HEK293 (cell line): ENCODE measurements at regions not wholly inside any gene's neighbourhood (a gene's known extent, or its start where the extent isn't known, plus 50 kb on each side); places are given as distances from the start of the nearest gene placed in this dataset.

Experiments used
- CTCF ChIA-PET: fragments of 350-600 bp; formaldehyde crosslinking; extraction: SDS; loops from one replicate; lab custom pipeline; 2021; ENCODE audit warnings: antibody characterized with exemption; lab: Yijun Ruan, JAX
- POLR2A ChIA-PET: fragments of 300-600 bp; formaldehyde crosslinking; extraction: SDS; loops from one replicate; lab custom pipeline; 2020; ENCODE audit warnings: antibody characterized with exemption, inconsistent platforms; lab: Yijun Ruan, JAX
- H3K27ac ChIP-seq: fragments of 200-500 bp; sonication (Bioruptor generic); 2 replicates; pipeline ENCODE4 v1.5.1; 2014; ENCODE audit warnings: low read depth, low read length, control low read depth, inconsistent platforms; ENCODE audit errors: extremely low read depth
- H3K36me3 ChIP-seq, 2 experiments: fragments of 200-500 bp in 1 of 2; sonication (Bioruptor generic) in 1 of 2; 1 replicate in 1 of 2; 2 replicates in 1 of 2; pipeline ENCODE4 v1.5.1; 2014 to 2017; ENCODE audit warnings: inconsistent platforms in 2 of 2, low read length in 2 of 2; ENCODE audit not compliant: control insufficient read depth in 2 of 2, insufficient read depth in 1 of 2
- H3K4me1 ChIP-seq: fragments of 200-500 bp; sonication (Bioruptor generic); 2 replicates; pipeline ENCODE4 v1.5.1; 2014; ENCODE audit warnings: mild to moderate bottlenecking, low read length, inconsistent platforms; ENCODE audit not compliant: control insufficient read depth, insufficient read depth
- H3K4me3 ChIP-seq: 2 replicates; pipeline ENCODE4 v1.5.1; 2011; ENCODE audit warnings: low read depth, mild to moderate bottlenecking, control low read depth, low read length, moderate library complexity
- H3K9me3 ChIP-seq: fragments of 200-500 bp; sonication (Bioruptor generic); 2 replicates; pipeline ENCODE4 v1.5.1; 2014; ENCODE audit warnings: low read depth, low read length, inconsistent platforms; ENCODE audit not compliant: control insufficient read depth, insufficient read depth
- YY2 ChIP-seq: fragments of 450-650 bp; formaldehyde crosslinking; IDR thresholded peaks from 2 replicates; pipeline ENCODE4 v1.5.1; 2016; ENCODE audit warnings: missing biosample characterization, missing genetic modification characterization
- ZBTB1 ChIP-seq: fragments of 450-650 bp; formaldehyde crosslinking; IDR thresholded peaks from 2 replicates; pipeline ENCODE4 v1.5.1; 2016; ENCODE audit warnings: missing biosample characterization, missing genetic modification characterization
- ZBTB48 ChIP-seq: fragments of 450-650 bp; formaldehyde crosslinking; IDR thresholded peaks from 2 replicates; pipeline ENCODE4 v1.5.1; 2016; ENCODE audit warnings: missing biosample characterization, missing genetic modification characterization
- ZEB2 ChIP-seq: fragments of 450-650 bp; formaldehyde crosslinking; IDR thresholded peaks from 2 replicates; pipeline ENCODE4 v1.5.1; 2016; ENCODE audit warnings: missing biosample characterization, missing genetic modification characterization
- ZNF10 ChIP-seq: fragments of 450-650 bp; formaldehyde crosslinking; IDR thresholded peaks from 2 replicates; pipeline ENCODE4 v1.5.1; 2017; ENCODE audit warnings: missing biosample characterization, missing genetic modification characterization
- ZNF211 ChIP-seq: fragments of 450-650 bp; formaldehyde crosslinking; IDR thresholded peaks from 2 replicates; pipeline ENCODE4 v1.5.1; 2016; ENCODE audit warnings: low read depth, missing biosample characterization, missing genetic modification characterization
- ZNF214 ChIP-seq: fragments of 450-650 bp; formaldehyde crosslinking; IDR thresholded peaks from 2 replicates; pipeline ENCODE4 v1.5.1; 2017; ENCODE audit warnings: missing biosample characterization, mild to moderate bottlenecking, missing genetic modification characterization, borderline replicate concordance
- ZNF311 ChIP-seq: fragments of 450-650 bp; formaldehyde crosslinking; IDR thresholded peaks from 2 replicates; pipeline ENCODE4 v1.5.1; 2017; ENCODE audit warnings: missing biosample characterization, missing genetic modification characterization, borderline replicate concordance
- ZNF324 ChIP-seq: fragments of 450-650 bp; formaldehyde crosslinking; IDR thresholded peaks from 2 replicates; pipeline ENCODE4 v1.5.1; 2016; ENCODE audit warnings: missing biosample characterization, missing genetic modification characterization
- ZNF350 ChIP-seq: fragments of 450-650 bp; formaldehyde crosslinking; IDR thresholded peaks from 2 replicates; pipeline ENCODE4 v1.5.0; 2017; ENCODE audit warnings: missing biosample characterization, mild to moderate bottlenecking, missing genetic modification characterization
- ZNF426 ChIP-seq: fragments of 450-650 bp; formaldehyde crosslinking; IDR thresholded peaks from 2 replicates; pipeline ENCODE4 v1.5.1; 2017; ENCODE audit warnings: missing biosample characterization, missing genetic modification characterization, mild to moderate bottlenecking, inconsistent platforms, moderate library complexity
- ZNF558 ChIP-seq: fragments of 450-650 bp; formaldehyde crosslinking; IDR thresholded peaks from 2 replicates; pipeline ENCODE4 v1.5.1; 2016; ENCODE audit warnings: missing biosample characterization, missing genetic modification characterization
- ZNF560 ChIP-seq: fragments of 450-650 bp; formaldehyde crosslinking; IDR thresholded peaks from 2 replicates; pipeline ENCODE4 v1.5.1; 2017; ENCODE audit warnings: missing biosample characterization, missing genetic modification characterization, borderline replicate concordance
- ZNF785 ChIP-seq: fragments of 450-650 bp; formaldehyde crosslinking; IDR thresholded peaks from 2 replicates; pipeline ENCODE4 v1.5.1; 2016; ENCODE audit warnings: missing biosample characterization, missing genetic modification characterization
- ZNF843 ChIP-seq: fragments of 450-650 bp; formaldehyde crosslinking; IDR thresholded peaks from 2 replicates; pipeline ENCODE4 v1.5.1; 2016; ENCODE audit warnings: missing biosample characterization, missing genetic modification characterization
- TF ChIP-seq, protein P1 (sequence below): fragments of 450-650 bp; formaldehyde crosslinking; IDR thresholded peaks from 2 replicates; pipeline ENCODE4 v1.5.1; 2016; ENCODE audit warnings: missing biosample characterization, missing genetic modification characterization
- TF ChIP-seq, protein P2 (sequence below): fragments of 450-650 bp; formaldehyde crosslinking; conservative IDR thresholded peaks from 2 replicates; pipeline ENCODE4 v1.5.1; 2016; ENCODE audit warnings: low read depth, missing biosample characterization, missing genetic modification characterization
- TF ChIP-seq, protein P3 (sequence below): fragments of 450-650 bp; formaldehyde crosslinking; IDR thresholded peaks from 2 replicates; pipeline ENCODE4 v1.5.1; 2016; ENCODE audit warnings: missing biosample characterization, missing genetic modification characterization, borderline replicate concordance
- TF ChIP-seq, protein P4 (sequence below): fragments of 450-650 bp; IDR thresholded peaks from 2 replicates; pipeline ENCODE4 v1.5.1; 2018; ENCODE audit warnings: missing biosample characterization, mild to moderate bottlenecking, missing genetic modification characterization
- TF ChIP-seq, protein P5 (sequence below): fragments of 450-650 bp; formaldehyde crosslinking; IDR thresholded peaks from 2 replicates; pipeline ENCODE4 v1.5.1; 2016; ENCODE audit warnings: missing biosample characterization, missing genetic modification characterization
- TF ChIP-seq, protein P6 (sequence below): fragments of 450-650 bp; formaldehyde crosslinking; IDR thresholded peaks from 2 replicates; pipeline ENCODE4 v1.5.1; 2017; ENCODE audit warnings: missing biosample characterization, missing genetic modification characterization

DNA sequence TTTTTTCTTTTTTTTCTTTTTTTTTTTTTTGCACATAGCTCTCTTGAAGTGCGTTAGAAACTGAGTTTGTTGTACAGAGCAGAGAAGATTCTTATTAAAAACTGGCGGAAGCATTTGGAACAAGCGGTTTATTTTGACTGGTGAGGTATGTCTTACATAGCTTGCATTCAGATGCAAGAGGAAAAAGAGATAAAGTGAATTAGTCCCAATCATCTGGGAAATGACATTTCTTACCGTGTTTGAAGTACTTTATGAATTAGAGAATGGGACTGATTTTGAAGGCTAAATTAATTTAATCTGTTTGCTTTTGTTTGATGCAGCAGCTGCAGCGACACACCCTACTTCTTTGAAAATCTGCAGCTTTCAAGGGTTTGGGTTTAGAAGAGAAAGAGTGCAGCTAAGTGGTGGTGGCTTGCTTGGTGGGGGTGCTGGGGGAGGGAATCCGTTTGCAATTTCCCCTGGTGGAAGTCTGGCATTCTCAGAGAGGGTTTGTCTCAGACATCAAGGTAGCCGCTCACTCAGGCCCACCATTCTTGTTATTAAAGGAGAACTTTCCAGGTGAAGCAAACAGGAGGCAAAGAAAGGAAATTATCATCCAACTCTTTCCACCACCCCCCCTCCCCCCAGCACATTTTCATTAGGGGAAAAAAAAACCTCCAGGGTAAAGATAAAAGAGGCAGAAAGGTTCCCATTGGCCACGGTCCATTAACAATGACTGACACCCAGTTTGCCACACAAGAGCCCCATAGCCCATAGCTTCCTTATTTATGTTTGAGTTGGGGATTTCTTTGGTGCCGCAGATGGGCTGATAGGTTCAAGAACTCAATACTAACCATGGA lies 231.7 kb downstream of the SKIDA1 start (continued):
- TF ChIP-seq, protein P1, sequence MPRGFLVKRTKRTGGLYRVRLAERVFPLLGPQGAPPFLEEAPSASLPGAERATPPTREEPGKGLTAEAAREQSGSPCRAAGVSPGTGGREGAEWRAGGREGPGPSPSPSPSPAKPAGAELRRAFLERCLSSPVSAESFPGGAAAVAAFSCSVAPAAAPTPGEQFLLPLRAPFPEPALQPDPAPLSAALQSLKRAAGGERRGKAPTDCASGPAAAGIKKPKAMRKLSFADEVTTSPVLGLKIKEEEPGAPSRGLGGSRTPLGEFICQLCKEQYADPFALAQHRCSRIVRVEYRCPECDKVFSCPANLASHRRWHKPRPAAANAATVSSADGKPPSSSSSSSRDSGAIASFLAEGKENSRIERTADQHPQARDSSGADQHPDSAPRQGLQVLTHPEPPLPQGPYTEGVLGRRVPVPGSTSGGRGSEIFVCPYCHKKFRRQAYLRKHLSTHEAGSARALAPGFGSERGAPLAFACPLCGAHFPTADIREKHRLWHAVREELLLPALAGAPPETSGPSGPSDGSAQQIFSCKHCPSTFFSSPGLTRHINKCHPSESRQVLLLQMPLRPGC (tag by site-specific recombination): no peak
- TF ChIP-seq ZNF558 (tag by site-specific recombination): no peak
- TF ChIP-seq ZBTB1: no peak
- TF ChIP-seq ZNF311 (tag by site-specific recombination): no peak
- no peak for TF ChIP-seq ZNF785 (tag by site-specific recombination)
- TF ChIP-seq, protein P2, sequence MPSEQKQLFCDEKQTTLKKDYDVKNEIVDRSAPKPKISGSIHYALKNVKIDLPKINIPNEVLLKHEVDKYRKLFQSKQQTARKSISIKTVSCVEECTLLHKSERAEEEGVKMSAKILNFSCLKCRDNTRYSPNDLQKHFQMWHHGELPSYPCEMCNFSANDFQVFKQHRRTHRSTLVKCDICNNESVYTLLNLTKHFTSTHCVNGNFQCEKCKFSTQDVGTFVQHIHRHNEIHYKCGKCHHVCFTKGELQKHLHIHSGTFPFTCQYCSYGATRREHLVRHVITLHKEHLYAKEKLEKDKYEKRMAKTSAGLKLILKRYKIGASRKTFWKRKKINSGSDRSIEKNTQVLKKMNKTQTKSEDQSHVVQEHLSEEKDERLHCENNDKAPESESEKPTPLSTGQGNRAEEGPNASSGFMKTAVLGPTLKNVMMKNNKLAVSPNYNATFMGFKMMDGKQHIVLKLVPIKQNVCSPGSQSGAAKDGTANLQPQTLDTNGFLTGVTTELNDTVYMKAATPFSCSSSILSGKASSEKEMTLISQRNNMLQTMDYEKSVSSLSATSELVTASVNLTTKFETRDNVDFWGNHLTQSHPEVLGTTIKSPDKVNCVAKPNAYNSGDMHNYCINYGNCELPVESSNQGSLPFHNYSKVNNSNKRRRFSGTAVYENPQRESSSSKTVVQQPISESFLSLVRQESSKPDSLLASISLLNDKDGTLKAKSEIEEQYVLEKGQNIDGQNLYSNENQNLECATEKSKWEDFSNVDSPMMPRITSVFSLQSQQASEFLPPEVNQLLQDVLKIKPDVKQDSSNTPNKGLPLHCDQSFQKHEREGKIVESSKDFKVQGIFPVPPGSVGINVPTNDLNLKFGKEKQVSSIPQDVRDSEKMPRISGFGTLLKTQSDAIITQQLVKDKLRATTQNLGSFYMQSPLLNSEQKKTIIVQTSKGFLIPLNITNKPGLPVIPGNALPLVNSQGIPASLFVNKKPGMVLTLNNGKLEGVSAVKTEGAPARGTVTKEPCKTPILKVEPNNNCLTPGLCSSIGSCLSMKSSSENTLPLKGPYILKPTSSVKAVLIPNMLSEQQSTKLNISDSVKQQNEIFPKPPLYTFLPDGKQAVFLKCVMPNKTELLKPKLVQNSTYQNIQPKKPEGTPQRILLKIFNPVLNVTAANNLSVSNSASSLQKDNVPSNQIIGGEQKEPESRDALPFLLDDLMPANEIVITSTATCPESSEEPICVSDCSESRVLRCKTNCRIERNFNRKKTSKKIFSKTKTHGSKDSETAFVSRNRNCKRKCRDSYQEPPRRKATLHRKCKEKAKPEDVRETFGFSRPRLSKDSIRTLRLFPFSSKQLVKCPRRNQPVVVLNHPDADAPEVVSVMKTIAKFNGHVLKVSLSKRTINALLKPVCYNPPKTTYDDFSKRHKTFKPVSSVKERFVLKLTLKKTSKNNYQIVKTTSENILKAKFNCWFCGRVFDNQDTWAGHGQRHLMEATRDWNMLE: no peak
- TF ChIP-seq ZNF214 (tag by site-specific recombination): no peak
- TF ChIP-seq, protein P3, sequence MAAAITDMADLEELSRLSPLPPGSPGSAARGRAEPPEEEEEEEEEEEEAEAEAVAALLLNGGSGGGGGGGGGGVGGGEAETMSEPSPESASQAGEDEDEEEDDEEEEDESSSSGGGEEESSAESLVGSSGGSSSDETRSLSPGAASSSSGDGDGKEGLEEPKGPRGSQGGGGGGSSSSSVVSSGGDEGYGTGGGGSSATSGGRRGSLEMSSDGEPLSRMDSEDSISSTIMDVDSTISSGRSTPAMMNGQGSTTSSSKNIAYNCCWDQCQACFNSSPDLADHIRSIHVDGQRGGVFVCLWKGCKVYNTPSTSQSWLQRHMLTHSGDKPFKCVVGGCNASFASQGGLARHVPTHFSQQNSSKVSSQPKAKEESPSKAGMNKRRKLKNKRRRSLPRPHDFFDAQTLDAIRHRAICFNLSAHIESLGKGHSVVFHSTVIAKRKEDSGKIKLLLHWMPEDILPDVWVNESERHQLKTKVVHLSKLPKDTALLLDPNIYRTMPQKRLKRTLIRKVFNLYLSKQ: no peak
- TF ChIP-seq ZNF426 (tag by site-specific recombination): no peak

DNA sequence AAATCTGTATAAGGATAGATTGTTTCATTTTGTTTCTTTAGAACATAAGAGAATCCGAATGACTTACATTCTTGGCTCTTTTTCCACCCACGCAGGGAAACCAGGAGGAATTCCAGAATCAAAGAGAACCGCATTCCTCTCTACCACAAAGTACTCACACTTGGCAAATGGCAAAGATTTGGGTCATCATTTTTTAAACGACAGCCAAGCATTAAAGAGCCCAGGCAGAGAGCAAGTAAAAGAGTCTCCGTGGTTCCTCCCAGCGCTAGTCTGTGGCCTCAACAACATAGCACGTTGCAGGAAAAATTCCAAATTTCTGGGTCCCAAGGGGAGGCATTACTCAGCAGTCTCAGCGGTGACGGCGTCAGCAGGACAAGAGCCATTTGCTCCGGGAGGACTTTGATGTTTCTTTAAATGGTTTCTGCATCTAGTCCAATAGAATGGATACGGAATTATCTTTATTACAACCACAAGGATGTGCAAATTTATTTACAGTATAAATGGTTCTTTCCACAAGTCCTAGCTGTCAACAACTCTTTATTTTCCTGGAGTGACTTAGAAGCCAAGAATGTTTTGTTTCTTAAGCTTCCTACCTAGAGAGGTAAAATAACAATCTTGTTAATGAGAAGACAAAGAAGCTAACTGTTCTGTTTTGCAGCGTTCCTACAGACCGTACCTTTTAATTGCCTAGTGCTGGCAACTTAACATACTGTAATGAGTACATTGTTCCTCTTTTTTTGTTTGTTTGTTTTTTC lies 232.5 kb downstream of the SKIDA1 start:
- peaks cover 16% of the 10 kb centered on the region for H3K4me1 ChIP-seq
- H3K4me3 ChIP-seq: no peak overlapping the region
- POLR2A ChIA-PET: interaction anchor here (0.5 to 0.7 kb wide), 4 partner anchors 115 to 1473 kb away, joined by 3 to 8 read pairs (median 4); partner anchors contain the start of gene SKIDA1
- H3K9me3 ChIP-seq: no peaks in the 10 kb centered on the region
- H3K27ac ChIP-seq: no peak overlapping the region; the same call in 1 of the 2 replicates
- CTCF ChIA-PET: interaction anchor here (0.6 to 3.3 kb wide), 5 partner anchors 13 to 784 kb away, joined by 3 to 11 read pairs (median 3); no protein-coding TSS in a partner anchor
- no peaks in the 10 kb centered on the region for H3K36me3 ChIP-seq
- TF ChIP-seq ZNF350 (no peak), ZBTB48 (no peak), ZNF10 (tag by site-specific recombination) (peak; percentile 89), ZNF324 (tag by site-specific recombination) (peak; percentile 25; the same call in 1 of the 2 replicates), ZEB2 (tag by site-specific recombination) (peak; percentile 76), ZNF560 (no peak), YY2 (tag by site-specific recombination) (no peak), ZNF211 (tag by site-specific recombination) (no peak), ZNF843 (tag by site-specific recombination) (peak; percentile 88)
- TF ChIP-seq, protein P4, sequence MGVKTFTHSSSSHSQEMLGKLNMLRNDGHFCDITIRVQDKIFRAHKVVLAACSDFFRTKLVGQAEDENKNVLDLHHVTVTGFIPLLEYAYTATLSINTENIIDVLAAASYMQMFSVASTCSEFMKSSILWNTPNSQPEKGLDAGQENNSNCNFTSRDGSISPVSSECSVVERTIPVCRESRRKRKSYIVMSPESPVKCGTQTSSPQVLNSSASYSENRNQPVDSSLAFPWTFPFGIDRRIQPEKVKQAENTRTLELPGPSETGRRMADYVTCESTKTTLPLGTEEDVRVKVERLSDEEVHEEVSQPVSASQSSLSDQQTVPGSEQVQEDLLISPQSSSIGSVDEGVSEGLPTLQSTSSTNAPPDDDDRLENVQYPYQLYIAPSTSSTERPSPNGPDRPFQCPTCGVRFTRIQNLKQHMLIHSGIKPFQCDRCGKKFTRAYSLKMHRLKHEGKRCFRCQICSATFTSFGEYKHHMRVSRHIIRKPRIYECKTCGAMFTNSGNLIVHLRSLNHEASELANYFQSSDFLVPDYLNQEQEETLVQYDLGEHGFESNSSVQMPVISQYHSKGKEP (tag by site-specific recombination): peak; percentile 88
- TF ChIP-seq, protein P5, sequence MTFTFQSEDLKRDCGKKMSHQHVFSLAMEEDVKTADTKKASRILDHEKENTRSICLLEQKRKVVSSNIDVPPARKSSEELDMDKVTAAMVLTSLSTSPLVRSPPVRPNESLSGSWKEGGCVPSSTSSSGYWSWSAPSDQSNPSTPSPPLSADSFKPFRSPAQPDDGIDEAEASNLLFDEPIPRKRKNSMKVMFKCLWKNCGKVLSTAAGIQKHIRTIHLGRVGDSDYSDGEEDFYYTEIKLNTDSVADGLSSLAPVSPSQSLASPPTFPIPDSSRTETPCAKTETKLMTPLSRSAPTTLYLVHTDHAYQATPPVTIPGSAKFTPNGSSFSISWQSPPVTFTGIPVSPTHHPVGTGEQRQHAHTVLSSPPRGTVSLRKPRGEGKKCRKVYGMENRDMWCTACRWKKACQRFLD: no peak
- TF ChIP-seq, protein P6, sequence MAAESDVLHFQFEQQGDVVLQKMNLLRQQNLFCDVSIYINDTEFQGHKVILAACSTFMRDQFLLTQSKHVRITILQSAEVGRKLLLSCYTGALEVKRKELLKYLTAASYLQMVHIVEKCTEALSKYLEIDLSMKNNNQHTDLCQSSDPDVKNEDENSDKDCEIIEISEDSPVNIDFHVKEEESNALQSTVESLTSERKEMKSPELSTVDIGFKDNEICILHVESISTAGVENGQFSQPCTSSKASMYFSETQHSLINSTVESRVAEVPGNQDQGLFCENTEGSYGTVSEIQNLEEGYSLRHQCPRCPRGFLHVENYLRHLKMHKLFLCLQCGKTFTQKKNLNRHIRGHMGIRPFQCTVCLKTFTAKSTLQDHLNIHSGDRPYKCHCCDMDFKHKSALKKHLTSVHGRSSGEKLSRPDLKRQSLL (tag by site-specific recombination): no peak
